SK-MEL-5 (cell line): ENCODE measurements at regions not wholly inside any gene's neighbourhood (a gene's known extent, or its start where the extent isn't known, plus 50 kb on each side); places are given as distances from the start of the nearest gene placed in this dataset.
"Not testable (repeated sequence)": the region's sequence is repeated elsewhere in the genome, so short reads cannot be mapped to it uniquely, and the experiment has no call there.

Experiments
- DNase-seq: peaks from one replicate; pipeline ENCODE4 v3.0.0-alpha.2; 2016; ENCODE audit warnings: low read depth, low spot score
- in situ Hi-C: cut with HindIII; loops from 2 replicates; pipeline ENCODE4 v1.10.0; 2016; ENCODE audit warnings: low sequenced_read_pairs, high pct_unique_total_duplicates, low pct_unique_long_range_greater_than_20kb

- in situ Hi-C loops = no loop called here
- no peak for DNase-seq
Observed at GRCh38 chr1:38207906-38208305, 161.3 kb upstream of the POU3F1 start.

- no peak for DNase-seq
- in situ Hi-C loops = no loop called here
Observed at GRCh38 chr1:38207275-38207674, 160.7 kb upstream of the POU3F1 start.

- DNase-seq = no peak
Observed at GRCh38 chr1:38204698-38205097, 158.1 kb upstream of the POU3F1 start.

GRCh38 chr1:38203441-38203840, 156.8 kb upstream of the POU3F1 start:
- in situ Hi-C loops = no loop called here
- DNase-seq = no peak

More at GRCh38 chr1:38204698-38205097, 158.1 kb upstream of the POU3F1 start:
- in situ Hi-C loops = no loop called here

GRCh38 chr1:38201431-38201830, 154.8 kb upstream of the POU3F1 start:
- no peak for DNase-seq
- in situ Hi-C loops = no loop called here

- in situ Hi-C loops = no loop called here
- no peak for DNase-seq
Observed at GRCh38 chr1:38198621-38199020, 152.0 kb upstream of the POU3F1 start.

- no peak for DNase-seq
- in situ Hi-C loops = no loop called here
Observed at GRCh38 chr1:38198099-38198498, 151.5 kb upstream of the POU3F1 start.

GRCh38 chr1:38197312-38198061, 150.9 kb upstream of the POU3F1 start:
- no peak for DNase-seq
- in situ Hi-C loops = no loop called here

- DNase-seq = no peak
- in situ Hi-C loops = no loop called here
Observed at GRCh38 chr1:38194472-38194871, 147.9 kb upstream of the POU3F1 start.

- in situ Hi-C loops = no loop called here
- DNase-seq = no peak
Observed at GRCh38 chr1:38193040-38193439, 146.4 kb upstream of the POU3F1 start.

GRCh38 chr1:38191461-38191860, 144.9 kb upstream of the POU3F1 start:
- in situ Hi-C loops = no loop called here
- no peak for DNase-seq

- no peak for DNase-seq
- in situ Hi-C loops = no loop called here
Observed at GRCh38 chr1:38190983-38191382, 144.4 kb upstream of the POU3F1 start.

GRCh38 chr1:38187552-38187951, 141.0 kb upstream of the POU3F1 start:
- no peak for DNase-seq
- in situ Hi-C loops = no loop called here

GRCh38 chr1:38186566-38186965, 140.0 kb upstream of the POU3F1 start:
- in situ Hi-C loops = no loop called here
- DNase-seq = no peak

- no peak for DNase-seq
- in situ Hi-C loops = no loop called here
Observed at GRCh38 chr1:38185913-38186312, 139.3 kb upstream of the POU3F1 start.

- DNase-seq = no peak
- in situ Hi-C loops = no loop called here
Observed at GRCh38 chr1:38183747-38184146, 137.2 kb upstream of the POU3F1 start.

GRCh38 chr1:38183096-38183495, 136.5 kb upstream of the POU3F1 start:
- no peak for DNase-seq
- in situ Hi-C loops = no loop called here

- in situ Hi-C loops = not testable (repeated sequence)
Observed at GRCh38 chr1:38180388-38180787, 133.8 kb upstream of the POU3F1 start.

GRCh38 chr1:38179483-38179882, 132.9 kb upstream of the POU3F1 start:
- in situ Hi-C loops = no loop called here
- no peak for DNase-seq

More at GRCh38 chr1:38180388-38180787, 133.8 kb upstream of the POU3F1 start:
- DNase-seq = not testable (repeated sequence)

GRCh38 chr1:38178216-38178615, 131.6 kb upstream of the POU3F1 start:
- no peak for DNase-seq
- in situ Hi-C loops = no loop called here
